ENCODE measurements at regions not wholly inside any gene's neighbourhood (a gene's known extent, or its start where the extent isn't known, plus 50 kb on each side); places are given as distances from the start of the nearest gene placed in this dataset.

GRCh38 chr3:102255736-102256135 is 179.1 kb upstream of the ZPLD1 start:
- no peak for TF ChIP-seq EZH2 (IDR thresholded peaks at IDR 0.05; ENCODE audit: borderline replicate concordance, low read depth, low read length, severe bottlenecking)
- TF ChIP-seq POLR2A (IDR thresholded peaks at IDR 0.05; ENCODE audit: low read depth, low read length) = no peak
- TF ChIP-seq CTCF (IDR thresholded peaks at IDR 0.05; ENCODE audit: extremely low read depth in 1 of 2, insufficient read depth in 1 of 2, low read depth in 1 of 2, low read length in 2 of 2) = no peak
- no peak for TF ChIP-seq POLR2AphosphoS5 (IDR thresholded peaks at IDR 0.05; ENCODE audit: insufficient read depth, low read depth, low read length)
- TF ChIP-seq MAX (IDR thresholded peaks at IDR 0.05; ENCODE audit: insufficient read depth, insufficient read length) = no peak
- TF ChIP-seq JUN (IDR thresholded peaks at IDR 0.05; ENCODE audit: borderline replicate concordance, insufficient read depth, insufficient read length, low read depth) = no peak
- TF ChIP-seq FOS (IDR thresholded peaks at IDR 0.05; ENCODE audit: borderline replicate concordance, insufficient read depth, low read length) = no peak
